ENCODE measurements at regions not wholly inside any gene's neighbourhood (a gene's known extent, or its start where the extent isn't known, plus 50 kb on each side); places are given as distances from the start of the nearest gene placed in this dataset.
A peak's percentile ranks its signal among the peaks of the same experiment; 100 is the strongest.
"Not testable (repeated sequence)": the region's sequence is repeated elsewhere in the genome, so short reads cannot be mapped to it uniquely, and the experiment has no call there.

- no peak for DNase-seq
These were observed 50.2 kb upstream of the TP53I11 start for GRCh38 chr11:45000918-45001317.

GRCh38 chr11:45001466-45002165, 50.9 kb upstream of the TP53I11 start:
- no peak for DNase-seq

GRCh38 chr11:45005106-45005505, 54.4 kb upstream of the TP53I11 start:
- no peak for DNase-seq

- DNase-seq: no peak
These were observed 56.3 kb upstream of the TP53I11 start for GRCh38 chr11:45007011-45007410.

GRCh38 chr11:45015983-45016382, 65.3 kb upstream of the TP53I11 start:
- DNase-seq: not testable (repeated sequence)

- not testable (repeated sequence) for DNase-seq
These were observed 65.8 kb upstream of the TP53I11 start for GRCh38 chr11:45016446-45016845.

- DNase-seq: no peak
These were observed 66.6 kb upstream of the TP53I11 start for GRCh38 chr11:45017329-45017728.

- DNase-seq: peak; percentile 21 to 32
These were observed 70.3 kb upstream of the TP53I11 start for GRCh38 chr11:45021001-45021400.

- peak; percentile 62 to 68 for DNase-seq
These were observed 71.0 kb upstream of the TP53I11 start for GRCh38 chr11:45021692-45022141.

GRCh38 chr11:45022294-45023064, 71.8 kb upstream of the TP53I11 start:
- DNase-seq: no peak

GRCh38 chr11:45023065-45023365, 72.3 kb upstream of the TP53I11 start:
- DNase-seq: no peak

- no peak for DNase-seq
These were observed 73.6 kb upstream of the TP53I11 start for GRCh38 chr11:45024316-45024715.

GRCh38 chr11:45024846-45025588, 74.3 kb upstream of the TP53I11 start:
- no peak for DNase-seq

- peak; percentile 51 to 59 for DNase-seq
These were observed 75.2 kb upstream of the TP53I11 start for GRCh38 chr11:45025716-45026492.

GRCh38 chr11:45026835-45027234, 76.2 kb upstream of the TP53I11 start:
- no peak for DNase-seq

GRCh38 chr11:45027312-45027711, 76.6 kb upstream of the TP53I11 start:
- DNase-seq: no peak

GRCh38 chr11:45028911-45029682, 78.4 kb upstream of the TP53I11 start:
- DNase-seq: no peak

- no peak for DNase-seq
These were observed 80.1 kb upstream of the TP53I11 start for GRCh38 chr11:45030778-45031177.

- no peak for DNase-seq
These were observed 81.3 kb upstream of the TP53I11 start for GRCh38 chr11:45031912-45032519.

- no peak for DNase-seq
These were observed 84.7 kb upstream of the TP53I11 start for GRCh38 chr11:45035413-45035812.

- no peak for DNase-seq
These were observed 85.3 kb upstream of the TP53I11 start for GRCh38 chr11:45036010-45036409.

All from right lung (tissue), 2 donors.